ENCODE measurements at regions not wholly inside any gene's neighbourhood (a gene's known extent, or its start where the extent isn't known, plus 50 kb on each side); places are given as distances from the start of the nearest gene placed in this dataset.

DNA sequence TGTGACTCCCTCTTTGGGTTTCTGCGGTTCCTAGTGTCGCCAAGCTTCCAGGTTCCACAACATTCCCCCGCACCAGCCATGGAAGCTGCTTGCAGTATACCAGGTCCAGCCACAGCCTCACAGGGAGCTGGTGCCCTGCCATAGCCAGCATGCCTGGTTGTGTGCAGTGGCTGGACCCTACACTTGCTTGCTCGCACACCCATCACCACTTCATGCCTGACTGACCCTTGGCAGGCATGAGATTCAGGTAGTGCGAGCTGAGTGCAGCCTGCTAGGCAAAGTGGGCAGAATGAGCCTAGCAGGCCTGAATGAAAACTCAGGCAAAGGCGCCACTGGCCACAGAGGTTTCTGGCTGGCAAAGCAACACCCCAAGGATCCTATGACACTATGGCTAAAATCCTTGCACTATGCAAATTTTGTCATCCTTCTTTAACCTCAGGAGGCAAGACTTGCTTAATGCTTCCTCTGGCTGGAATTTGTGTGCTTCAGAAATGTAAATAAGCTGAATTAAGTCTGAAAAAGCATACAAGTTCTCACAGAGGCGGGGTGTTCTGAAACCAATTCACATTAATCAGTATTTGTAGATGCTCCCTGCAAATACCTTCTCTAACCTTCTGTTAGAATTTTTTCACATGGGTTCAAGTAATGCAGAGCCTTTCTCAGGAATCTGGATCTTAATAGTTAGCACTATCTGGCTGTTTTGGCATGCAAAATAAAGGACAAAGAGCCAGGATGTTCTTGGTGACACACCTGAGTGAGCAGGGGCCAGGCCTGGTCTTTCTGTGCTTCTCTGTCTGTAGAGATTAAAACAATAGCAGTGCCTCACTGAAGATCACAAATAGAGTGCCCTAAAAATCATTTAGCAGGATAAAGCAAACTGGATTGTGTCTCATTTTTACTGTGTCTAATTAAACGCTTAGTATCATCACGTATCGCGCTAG is 256.9 kb downstream of the GPATCH2 start:
- no peak for DNase-seq (ENCODE audit: low spot score)
- Histone ChIP-seq H3K36me3 (no peaks in the 10 kb centered on the region), H3K9me3 (peaks cover 0 to 20% of the 10 kb centered on the region in 2 donors), H3K4me3 (no peak overlapping the region), H3K27me3 (no peaks in the 10 kb centered on the region), H3K4me1 (no peaks in the 10 kb centered on the region), H3K27ac (no peak overlapping the region)
- TF ChIP-seq, protein P1, sequence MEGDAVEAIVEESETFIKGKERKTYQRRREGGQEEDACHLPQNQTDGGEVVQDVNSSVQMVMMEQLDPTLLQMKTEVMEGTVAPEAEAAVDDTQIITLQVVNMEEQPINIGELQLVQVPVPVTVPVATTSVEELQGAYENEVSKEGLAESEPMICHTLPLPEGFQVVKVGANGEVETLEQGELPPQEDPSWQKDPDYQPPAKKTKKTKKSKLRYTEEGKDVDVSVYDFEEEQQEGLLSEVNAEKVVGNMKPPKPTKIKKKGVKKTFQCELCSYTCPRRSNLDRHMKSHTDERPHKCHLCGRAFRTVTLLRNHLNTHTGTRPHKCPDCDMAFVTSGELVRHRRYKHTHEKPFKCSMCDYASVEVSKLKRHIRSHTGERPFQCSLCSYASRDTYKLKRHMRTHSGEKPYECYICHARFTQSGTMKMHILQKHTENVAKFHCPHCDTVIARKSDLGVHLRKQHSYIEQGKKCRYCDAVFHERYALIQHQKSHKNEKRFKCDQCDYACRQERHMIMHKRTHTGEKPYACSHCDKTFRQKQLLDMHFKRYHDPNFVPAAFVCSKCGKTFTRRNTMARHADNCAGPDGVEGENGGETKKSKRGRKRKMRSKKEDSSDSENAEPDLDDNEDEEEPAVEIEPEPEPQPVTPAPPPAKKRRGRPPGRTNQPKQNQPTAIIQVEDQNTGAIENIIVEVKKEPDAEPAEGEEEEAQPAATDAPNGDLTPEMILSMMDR (IDR thresholded peaks at IDR 0.05) = no peak

DNA sequence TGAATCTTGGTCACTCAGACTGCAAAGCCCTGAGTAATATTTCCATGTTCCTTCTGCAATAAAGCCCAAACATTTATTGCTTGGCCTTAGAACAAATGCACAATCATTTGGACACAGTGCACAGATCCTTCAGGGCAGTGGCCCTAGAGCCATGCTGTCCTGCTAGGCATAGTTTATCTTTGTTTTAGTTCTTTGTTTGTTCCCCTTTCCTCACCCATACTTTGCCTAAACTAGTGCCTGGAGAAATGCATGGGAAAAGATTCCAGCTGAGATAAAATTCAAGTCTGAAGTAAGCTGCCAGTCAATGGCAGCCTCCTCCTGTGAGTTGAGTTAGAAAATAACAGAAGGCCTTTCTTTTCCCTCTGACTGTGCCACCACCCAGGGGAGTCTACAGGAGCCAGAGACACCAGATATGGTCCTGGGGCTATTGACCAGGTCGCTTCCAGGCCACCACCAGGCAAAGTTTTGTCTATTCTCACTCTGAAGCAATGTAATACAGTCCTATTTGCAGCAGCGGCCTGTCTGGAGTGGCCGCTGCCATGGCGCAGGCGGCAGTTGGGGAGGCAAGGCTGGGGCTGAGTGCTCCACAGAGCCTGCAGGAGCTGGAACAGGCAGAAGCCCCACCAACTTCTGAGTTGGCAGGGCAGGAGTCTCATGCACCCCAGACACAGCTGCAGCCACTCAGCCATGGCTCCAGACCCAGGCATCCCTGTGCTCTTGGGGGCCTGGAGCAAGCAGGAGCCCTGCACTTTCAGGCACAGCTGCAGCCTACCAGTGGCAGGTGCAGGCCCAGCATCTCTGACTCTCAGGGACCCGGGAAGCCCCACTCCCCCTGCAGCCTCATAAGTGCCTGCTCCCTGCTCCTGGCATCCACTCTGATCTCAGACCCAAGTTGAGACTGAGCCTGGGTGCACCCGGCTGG is 258.6 kb downstream of the GPATCH2 start:
- H3K4me1 ChIP-seq = no peaks in the 10 kb centered on the region
- H3K27ac ChIP-seq = no peak overlapping the region
- H3K4me3 ChIP-seq = no peak overlapping the region
- H3K36me3 ChIP-seq = no peaks in the 10 kb centered on the region
- H3K27me3 ChIP-seq = no peaks in the 10 kb centered on the region
- no peak for DNase-seq (ENCODE audit: low spot score)
- TF ChIP-seq, protein P1 (IDR thresholded peaks at IDR 0.05) = no peak
- H3K9me3 ChIP-seq = peaks cover 0 to 12% of the 10 kb centered on the region in 2 donors

DNA sequence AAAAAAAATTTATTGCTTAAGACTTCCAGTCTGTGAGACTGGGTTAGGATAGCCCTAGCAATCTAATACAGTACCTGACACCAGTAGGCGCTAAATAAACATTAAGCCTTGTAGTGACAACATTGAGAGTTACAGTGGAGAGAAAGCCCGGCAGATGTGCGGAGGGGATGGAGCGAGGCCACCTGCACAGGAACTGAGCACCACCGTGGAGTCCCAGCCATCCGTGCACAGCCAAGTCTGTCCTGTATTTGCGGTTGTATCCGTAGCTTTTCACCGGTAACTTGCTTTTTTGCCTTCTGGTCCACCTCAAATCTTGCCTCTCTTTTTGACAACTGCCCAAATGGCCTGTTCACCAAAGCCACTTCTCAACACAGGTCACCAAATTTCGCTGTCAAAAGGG is 260.1 kb downstream of the GPATCH2 start:
- no peak overlapping the region for H3K4me3 ChIP-seq
- no peak overlapping the region for H3K27ac ChIP-seq
- H3K9me3 ChIP-seq = peaks cover 0 to 12% of the 10 kb centered on the region in 2 donors
- H3K27me3 ChIP-seq = no peaks in the 10 kb centered on the region
- H3K4me1 ChIP-seq = no peaks in the 10 kb centered on the region
- no peak for DNase-seq (ENCODE audit: low spot score)
- TF ChIP-seq, protein P1 (IDR thresholded peaks at IDR 0.05) = no peak
- no peaks in the 10 kb centered on the region for H3K36me3 ChIP-seq

DNA sequence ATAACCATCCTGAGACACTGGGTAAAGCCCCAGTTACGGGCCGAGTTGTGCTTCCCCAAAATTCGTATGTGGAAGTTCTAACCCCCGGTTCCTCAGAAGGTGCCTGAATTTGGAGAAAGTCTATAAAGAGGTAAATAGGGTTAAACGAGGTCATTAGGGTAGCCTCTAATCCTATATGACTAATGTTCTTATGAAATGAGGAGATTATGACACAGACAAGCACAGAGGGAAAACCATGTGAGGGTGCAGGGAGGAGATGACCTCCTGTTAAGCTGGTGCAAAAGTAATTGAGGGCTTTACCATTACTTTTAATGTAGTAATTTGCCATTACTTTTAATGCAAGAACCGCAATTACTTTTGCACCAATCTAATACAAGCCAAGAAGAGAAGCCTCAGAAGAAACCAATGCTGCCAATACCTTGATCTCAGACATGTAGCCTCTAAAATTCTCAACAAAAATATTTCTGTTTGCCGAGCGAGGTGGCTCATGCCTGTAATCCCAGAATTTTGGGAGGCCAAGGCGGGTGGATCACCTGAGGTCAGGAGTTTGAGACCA is 260.8 kb downstream of the GPATCH2 start:
- Histone ChIP-seq H3K4me1 (no peaks in the 10 kb centered on the region), H3K36me3 (no peaks in the 10 kb centered on the region), H3K27me3 (no peaks in the 10 kb centered on the region), H3K27ac (no peak overlapping the region), H3K9me3 (peaks cover 0 to 12% of the 10 kb centered on the region in 2 donors), H3K4me3 (no peak overlapping the region)
- TF ChIP-seq, protein P1 (IDR thresholded peaks at IDR 0.05) = no peak
- no peak for DNase-seq (ENCODE audit: low spot score)

DNA sequence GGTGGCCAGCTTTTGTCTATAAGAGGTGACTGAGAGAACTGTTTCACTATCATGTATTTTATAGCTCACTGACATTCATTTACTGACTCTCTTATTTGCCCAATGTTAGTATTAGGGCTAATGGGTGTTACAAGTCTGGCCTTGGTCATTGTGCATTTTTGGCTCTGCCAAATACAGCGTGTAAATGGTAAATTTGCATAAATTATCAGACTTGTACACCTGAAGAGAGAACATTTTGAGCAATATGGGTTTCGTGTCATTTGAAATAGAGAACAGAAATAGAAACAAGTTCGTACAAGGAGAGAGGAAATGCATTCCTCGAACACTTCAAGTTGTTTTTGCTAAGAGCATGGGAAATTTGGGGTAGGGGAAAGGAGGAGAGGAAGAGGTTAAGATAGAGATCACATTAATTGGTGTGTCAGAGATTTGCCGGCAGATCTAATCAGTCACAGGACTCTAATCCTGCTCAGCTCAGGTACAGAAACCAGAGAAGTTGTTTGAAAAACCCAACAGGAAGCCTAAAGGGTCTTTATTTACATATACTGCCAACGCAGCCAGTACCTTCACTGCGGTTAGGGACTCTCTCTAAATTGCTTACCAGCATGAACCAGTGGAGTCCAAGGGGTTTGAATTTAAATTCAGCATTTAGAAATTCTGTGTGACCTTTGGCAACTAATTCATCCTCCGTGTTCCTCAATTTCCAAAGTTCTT is 261.5 kb downstream of the GPATCH2 start:
- Histone ChIP-seq H3K27ac (no peak overlapping the region), H3K4me1 (no peaks in the 10 kb centered on the region), H3K27me3 (no peaks in the 10 kb centered on the region), H3K36me3 (no peaks in the 10 kb centered on the region), H3K9me3 (peaks cover 0 to 12% of the 10 kb centered on the region in 2 donors), H3K4me3 (no peak overlapping the region)
- TF ChIP-seq, protein P1 (IDR thresholded peaks at IDR 0.05) = no peak
- DNase-seq (ENCODE audit: low spot score) = no peak
